ENCODE measurements at regions not wholly inside any gene's neighbourhood (a gene's known extent, or its start where the extent isn't known, plus 50 kb on each side); places are given as distances from the start of the nearest gene placed in this dataset.

DNA sequence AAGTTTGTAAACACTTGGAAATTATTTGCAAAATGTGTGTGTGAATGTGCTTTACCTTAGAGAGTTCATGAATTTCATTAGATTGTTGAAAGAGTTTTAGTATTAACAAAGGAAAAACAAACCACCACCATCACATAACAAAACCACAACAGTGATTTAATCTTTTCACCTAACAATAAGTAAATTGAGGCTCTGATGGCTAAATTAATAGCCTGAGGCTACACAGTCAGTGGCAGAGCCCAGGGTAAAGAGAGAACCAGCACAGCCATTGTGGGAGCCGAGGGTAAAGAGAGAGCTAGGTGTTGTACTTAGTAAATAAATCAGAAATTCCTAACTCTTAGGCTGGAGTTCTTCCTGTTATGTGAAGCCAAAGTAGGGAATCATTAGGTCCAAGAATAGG is 51.2 kb upstream of the CAPRIN2 start:
- no peak overlapping the region for H3K4me3 ChIP-seq (ENCODE audit: insufficient read depth, low read depth, low read length)
- H3K9me3 ChIP-seq (ENCODE audit: insufficient read depth, low read depth, low read length), result no peaks in the 10 kb centered on the region
- no peak overlapping the region for H2AFZ ChIP-seq (ENCODE audit: low read depth, low read length)
- H3K9ac ChIP-seq (ENCODE audit: low read length), result no peak overlapping the region
- H3K36me3 ChIP-seq (ENCODE audit: insufficient read depth, low read length), result peaks cover 14% of the 10 kb centered on the region
- H3K4me1 ChIP-seq (ENCODE audit: insufficient read depth, low read length), result peaks cover 4% of the 10 kb centered on the region
- no peaks in the 10 kb centered on the region for H3K79me2 ChIP-seq (ENCODE audit: insufficient read depth, low read length)
- H3K27ac ChIP-seq (ENCODE audit: low read depth, low read length), result no peak overlapping the region
- Mint-ChIP-seq H3K27ac (ENCODE audit: unreplicated experiment) (no peak overlapping the region), H3K4me1 (ENCODE audit: low read depth, unreplicated experiment) (no peaks in the 10 kb centered on the region), H3K36me3 (ENCODE audit: low read depth, unreplicated experiment) (peaks cover 11% of the 10 kb centered on the region), H3K4me3 (ENCODE audit: unreplicated experiment) (no peak overlapping the region), H3K9me3 (ENCODE audit: unreplicated experiment) (no peaks in the 10 kb centered on the region), H3K27me3 (ENCODE audit: low read depth, unreplicated experiment) (no peaks in the 10 kb centered on the region)
- H3K4me2 ChIP-seq (ENCODE audit: low read length), result no peak overlapping the region
- FAIRE-seq (no peak), DNase-seq (ENCODE audit: low read depth) (no peak)
- TF ChIP-seq, protein P1, sequence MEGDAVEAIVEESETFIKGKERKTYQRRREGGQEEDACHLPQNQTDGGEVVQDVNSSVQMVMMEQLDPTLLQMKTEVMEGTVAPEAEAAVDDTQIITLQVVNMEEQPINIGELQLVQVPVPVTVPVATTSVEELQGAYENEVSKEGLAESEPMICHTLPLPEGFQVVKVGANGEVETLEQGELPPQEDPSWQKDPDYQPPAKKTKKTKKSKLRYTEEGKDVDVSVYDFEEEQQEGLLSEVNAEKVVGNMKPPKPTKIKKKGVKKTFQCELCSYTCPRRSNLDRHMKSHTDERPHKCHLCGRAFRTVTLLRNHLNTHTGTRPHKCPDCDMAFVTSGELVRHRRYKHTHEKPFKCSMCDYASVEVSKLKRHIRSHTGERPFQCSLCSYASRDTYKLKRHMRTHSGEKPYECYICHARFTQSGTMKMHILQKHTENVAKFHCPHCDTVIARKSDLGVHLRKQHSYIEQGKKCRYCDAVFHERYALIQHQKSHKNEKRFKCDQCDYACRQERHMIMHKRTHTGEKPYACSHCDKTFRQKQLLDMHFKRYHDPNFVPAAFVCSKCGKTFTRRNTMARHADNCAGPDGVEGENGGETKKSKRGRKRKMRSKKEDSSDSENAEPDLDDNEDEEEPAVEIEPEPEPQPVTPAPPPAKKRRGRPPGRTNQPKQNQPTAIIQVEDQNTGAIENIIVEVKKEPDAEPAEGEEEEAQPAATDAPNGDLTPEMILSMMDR (IDR thresholded peaks at IDR 0.05; ENCODE audit: insufficient read depth, low read depth, low read length), result no peak
- no peak for TF ChIP-seq EZH2 (IDR thresholded peaks at IDR 0.05; ENCODE audit: insufficient read depth, low read length)
- H3K27me3 ChIP-seq (ENCODE audit: insufficient read depth, low read length), result no peaks in the 10 kb centered on the region
- no peaks in the 10 kb centered on the region for H4K20me1 ChIP-seq (ENCODE audit: insufficient read depth, low read length)
